ENCODE measurements at regions not wholly inside any gene's neighbourhood (a gene's known extent, or its start where the extent isn't known, plus 50 kb on each side); places are given as distances from the start of the nearest gene placed in this dataset.
"Not testable (repeated sequence)": the region's sequence is repeated elsewhere in the genome, so short reads cannot be mapped to it uniquely, and the experiment has no call there.

DNA sequence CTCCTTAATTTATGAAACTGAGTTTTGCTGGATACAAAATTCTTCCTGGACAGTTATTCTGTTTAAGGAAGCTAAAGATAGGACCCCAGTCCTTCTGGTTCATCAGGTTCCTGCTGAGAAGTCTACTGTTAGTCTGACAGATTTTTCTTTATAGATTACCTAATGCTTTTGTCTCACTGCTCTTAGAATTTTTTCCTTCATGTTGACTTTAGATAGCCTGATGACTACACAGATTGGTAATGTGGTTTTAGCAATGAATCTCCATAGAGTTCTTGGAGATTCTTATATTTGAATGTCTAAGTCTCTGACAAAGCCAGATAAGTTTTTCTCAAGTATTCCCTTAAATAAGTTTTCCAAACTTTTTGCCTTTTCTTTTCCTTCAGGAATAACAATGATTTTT is 419.7 kb downstream of the CDH10 start:
- DNase-seq (ENCODE audit: low read depth): no peak
- no peak overlapping the region for H3K4me3 ChIP-seq (ENCODE audit: low read depth, low read length)
- TF ChIP-seq CTCF (conservative IDR thresholded peaks at IDR 0.05; ENCODE audit: low read depth, low read length): no peak

- no peak for TF ChIP-seq CTCF (conservative IDR thresholded peaks at IDR 0.05; ENCODE audit: low read depth, low read length)
- no peak overlapping the region for H3K4me3 ChIP-seq (ENCODE audit: low read depth, low read length)
- peak; percentile 40 for DNase-seq (ENCODE audit: low read depth)
These were observed 418.3 kb downstream of the CDH10 start for GRCh38 chr5:24226479-24226878.

DNA sequence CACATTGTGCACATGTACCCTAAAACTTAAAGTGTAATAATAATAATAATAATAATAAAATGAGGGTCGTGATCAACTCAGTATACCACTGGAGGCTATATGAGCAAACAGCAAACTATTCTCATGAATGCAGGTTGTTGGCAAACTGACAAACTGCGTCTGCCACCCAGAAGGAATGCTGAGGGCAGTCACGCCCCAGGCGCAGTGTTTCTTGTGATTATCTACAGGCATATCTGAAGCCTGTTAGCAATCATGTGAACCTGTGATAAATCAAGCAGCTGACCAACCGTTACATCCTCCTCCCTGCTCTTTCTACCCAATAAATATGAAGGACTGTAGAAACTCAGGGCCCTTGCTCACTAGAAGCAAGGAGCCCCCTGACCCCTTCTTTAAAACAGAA is 416.9 kb downstream of the CDH10 start:
- not testable (repeated sequence) for DNase-seq (ENCODE audit: low read depth); H3K4me3 ChIP-seq (ENCODE audit: low read depth, low read length)

DNA sequence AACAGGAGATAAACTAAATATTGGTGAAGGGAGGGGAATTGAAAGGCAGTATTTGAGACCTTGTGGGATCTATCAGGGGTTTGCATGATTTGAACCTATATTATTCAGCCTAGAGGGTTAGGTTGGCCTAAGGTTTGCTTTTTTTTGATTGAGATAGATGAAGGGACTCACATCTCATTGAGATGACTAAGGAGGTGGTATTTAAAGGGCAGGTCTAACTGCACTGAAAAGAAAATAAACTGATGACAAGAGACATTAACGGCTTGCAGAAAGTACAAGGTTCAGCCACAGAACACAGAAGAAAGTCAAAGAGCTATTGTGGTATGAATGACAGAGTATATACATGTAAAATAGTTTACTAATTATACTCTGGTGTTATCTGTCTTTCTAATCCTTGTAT is 412.7 kb downstream of the CDH10 start:
- DNase-seq (ENCODE audit: low read depth): no peak
- H3K4me3 ChIP-seq (ENCODE audit: low read depth, low read length): no peak overlapping the region
- no peak for TF ChIP-seq CTCF (conservative IDR thresholded peaks at IDR 0.05; ENCODE audit: low read depth, low read length)

- no peak for TF ChIP-seq CTCF (conservative IDR thresholded peaks at IDR 0.05; ENCODE audit: low read depth, low read length)
- no peak for DNase-seq (ENCODE audit: low read depth)
These were observed 411.8 kb downstream of the CDH10 start for GRCh38 chr5:24232929-24233498.

GRCh38 chr5:24235946-24236345 is 408.8 kb downstream of the CDH10 start:
- no peak overlapping the region for H3K4me3 ChIP-seq (ENCODE audit: low read depth, low read length)
- TF ChIP-seq CTCF (conservative IDR thresholded peaks at IDR 0.05; ENCODE audit: low read depth, low read length): no peak
- DNase-seq (ENCODE audit: low read depth): no peak

More at GRCh38 chr5:24232929-24233498, 411.8 kb downstream of the CDH10 start:
- H3K4me3 ChIP-seq (ENCODE audit: low read depth, low read length): no peak overlapping the region

GRCh38 chr5:24245821-24246220 is 399.0 kb downstream of the CDH10 start:
- no peak for DNase-seq (ENCODE audit: low read depth)
- H3K4me3 ChIP-seq (ENCODE audit: low read depth, low read length): no peak overlapping the region
- TF ChIP-seq CTCF (conservative IDR thresholded peaks at IDR 0.05; ENCODE audit: low read depth, low read length): no peak

All from choroid plexus epithelial cell (primary cell).